Neural progenitor cell (in vitro differentiated cells): ENCODE measurements at regions not wholly inside any gene's neighbourhood (a gene's known extent, or its start where the extent isn't known, plus 50 kb on each side); places are given as distances from the start of the nearest gene placed in this dataset.

Source experiments
- DNase-seq: peaks from one replicate; pipeline ENCODE4 v3.0.0-alpha.2; 2016; ENCODE audit warnings: low spot score
- H2AFZ ChIP-seq: fragments of 200-600 bp; sonication (generic); replicated peaks from 2 replicates; pipeline ENCODE4 v1.6.1; 2016; ENCODE audit warnings: antibody characterized with exemption
- H3F3A ChIP-seq: fragments of 200-600 bp; sonication (generic); 2 replicates; pipeline ENCODE4 v1.6.1; 2016; ENCODE audit warnings: antibody characterized with exemption, low read depth
- H3K27ac ChIP-seq: fragments of 200-600 bp; sonication (generic); 2 replicates; pipeline ENCODE4 v1.5.1; 2016; ENCODE audit warnings: mild to moderate bottlenecking
- H3K27me3 ChIP-seq: fragments of 200-600 bp; sonication (generic); 2 replicates; pipeline ENCODE4 v1.6.1; 2016; ENCODE audit warnings: mild to moderate bottlenecking, moderate library complexity
- H3K36me3 ChIP-seq: fragments of 200-600 bp; sonication (generic); 2 replicates; pipeline ENCODE4 v1.5.1; 2016
- H3K4me1 ChIP-seq: fragments of 200-600 bp; sonication (generic); 2 replicates; pipeline ENCODE4 v1.6.1; 2016; ENCODE audit warnings: mixed run types
- H3K4me2 ChIP-seq: fragments of 200-600 bp; sonication (generic); 2 replicates; pipeline ENCODE4 v1.6.1; 2016
- H3K4me3 ChIP-seq: fragments of 200-600 bp; sonication (generic); 2 replicates; pipeline ENCODE4 v1.5.1; 2016
- H3K79me2 ChIP-seq: fragments of 200-600 bp; sonication (generic); 2 replicates; pipeline ENCODE4 v1.6.1; 2016; ENCODE audit warnings: low read depth
- H3K9ac ChIP-seq: fragments of 200-600 bp; sonication (generic); 2 replicates; pipeline ENCODE4 v1.6.1; 2016
- H3K9me3 ChIP-seq: fragments of 200-600 bp; sonication (generic); 2 replicates; pipeline ENCODE4 v1.5.1; 2016; ENCODE audit warnings: low read depth
- H4K20me1 ChIP-seq: fragments of 200-600 bp; sonication (generic); 2 replicates; pipeline ENCODE4 v1.6.1; 2016; ENCODE audit warnings: low read depth
- H3K27ac Mint-ChIP-seq: 3 replicates; pipeline ENCODE4 v1.8.0; 2021; ENCODE audit warnings: mixed read lengths
- H3K27me3 Mint-ChIP-seq: 2 replicates; pipeline ENCODE4 v1.8.0; 2022; ENCODE audit warnings: low read depth, mild to moderate bottlenecking, inconsistent platforms, moderate library complexity, mixed read lengths; ENCODE audit not compliant: insufficient read depth
- H3K36me3 Mint-ChIP-seq: 3 replicates; pipeline ENCODE4 v1.8.0; 2021; ENCODE audit warnings: mixed read lengths
- H3K4me1 Mint-ChIP-seq: 3 replicates; pipeline ENCODE4 v1.8.0; 2021; ENCODE audit warnings: mixed read lengths
- H3K4me3 Mint-ChIP-seq: 3 replicates; pipeline ENCODE4 v1.8.0; 2021; ENCODE audit warnings: mild to moderate bottlenecking, moderate library complexity, mixed read lengths
- H3K9me3 Mint-ChIP-seq: 3 replicates; pipeline ENCODE4 v1.8.0; 2020; ENCODE audit warnings: mixed read lengths
- EZH2 ChIP-seq: fragments of 200-600 bp; sonication (generic); IDR thresholded peaks from 2 replicates; pipeline ENCODE4 v1.6.1; 2017; ENCODE audit warnings: antibody characterized with exemption, mild to moderate bottlenecking, moderate library complexity
- EZH2phosphoT487 ChIP-seq: fragments of 200-600 bp; sonication (generic); IDR thresholded peaks from 2 replicates; pipeline ENCODE4 v1.6.1; 2017; ENCODE audit warnings: antibody characterized with exemption
- TF ChIP-seq, protein P1 (sequence below): fragments of 200-600 bp; sonication (generic); IDR thresholded peaks from 2 replicates; pipeline ENCODE4 v1.5.1; 2017; ENCODE audit warnings: antibody characterized with exemption, mild to moderate bottlenecking

GRCh38 chr20:58075586-58076345 is 152.7 kb downstream of the ANKRD60 start:
- H3K4me1 ChIP-seq, result no peaks in the 10 kb centered on the region
- H3K27ac ChIP-seq, result no peak overlapping the region
- no peaks in the 10 kb centered on the region for H3K36me3 ChIP-seq
- H3K4me3 ChIP-seq, result no peak overlapping the region
- H4K20me1 ChIP-seq, result no peaks in the 10 kb centered on the region
- H3F3A ChIP-seq, result no peaks in the 10 kb centered on the region
- no peaks in the 10 kb centered on the region for H3K27me3 ChIP-seq
- H3K79me2 ChIP-seq, result no peaks in the 10 kb centered on the region
- H3K9me3 Mint-ChIP-seq, result no peaks in the 10 kb centered on the region
- H3K27me3 Mint-ChIP-seq, result peaks cover 5% of the 10 kb centered on the region
- no peaks in the 10 kb centered on the region for H3K9me3 ChIP-seq
- no peak overlapping the region for H3K27ac Mint-ChIP-seq
- no peak overlapping the region for H3K9ac ChIP-seq
- H3K36me3 Mint-ChIP-seq, result no peaks in the 10 kb centered on the region
- H3K4me2 ChIP-seq, result no peak overlapping the region
- H3K4me3 Mint-ChIP-seq, result no peak overlapping the region
- H2AFZ ChIP-seq, result no peak overlapping the region
- DNase-seq, result no peak
- TF ChIP-seq, protein P1, sequence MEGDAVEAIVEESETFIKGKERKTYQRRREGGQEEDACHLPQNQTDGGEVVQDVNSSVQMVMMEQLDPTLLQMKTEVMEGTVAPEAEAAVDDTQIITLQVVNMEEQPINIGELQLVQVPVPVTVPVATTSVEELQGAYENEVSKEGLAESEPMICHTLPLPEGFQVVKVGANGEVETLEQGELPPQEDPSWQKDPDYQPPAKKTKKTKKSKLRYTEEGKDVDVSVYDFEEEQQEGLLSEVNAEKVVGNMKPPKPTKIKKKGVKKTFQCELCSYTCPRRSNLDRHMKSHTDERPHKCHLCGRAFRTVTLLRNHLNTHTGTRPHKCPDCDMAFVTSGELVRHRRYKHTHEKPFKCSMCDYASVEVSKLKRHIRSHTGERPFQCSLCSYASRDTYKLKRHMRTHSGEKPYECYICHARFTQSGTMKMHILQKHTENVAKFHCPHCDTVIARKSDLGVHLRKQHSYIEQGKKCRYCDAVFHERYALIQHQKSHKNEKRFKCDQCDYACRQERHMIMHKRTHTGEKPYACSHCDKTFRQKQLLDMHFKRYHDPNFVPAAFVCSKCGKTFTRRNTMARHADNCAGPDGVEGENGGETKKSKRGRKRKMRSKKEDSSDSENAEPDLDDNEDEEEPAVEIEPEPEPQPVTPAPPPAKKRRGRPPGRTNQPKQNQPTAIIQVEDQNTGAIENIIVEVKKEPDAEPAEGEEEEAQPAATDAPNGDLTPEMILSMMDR, result no peak
- no peak for TF ChIP-seq EZH2
- TF ChIP-seq EZH2phosphoT487, result no peak
- peaks cover 12% of the 10 kb centered on the region for H3K4me1 Mint-ChIP-seq

- H3K4me1 Mint-ChIP-seq, result peaks cover 12% of the 10 kb centered on the region
- H3K27me3 ChIP-seq, result no peaks in the 10 kb centered on the region
- no peak for DNase-seq
- H3K4me3 ChIP-seq, result no peak overlapping the region
- peaks cover 5% of the 10 kb centered on the region for H3K27me3 Mint-ChIP-seq
- H3K27ac Mint-ChIP-seq, result no peak overlapping the region
- no peak overlapping the region for H3K9ac ChIP-seq
- no peaks in the 10 kb centered on the region for H3K36me3 Mint-ChIP-seq
- no peaks in the 10 kb centered on the region for H3K4me1 ChIP-seq
- no peak overlapping the region for H3K4me2 ChIP-seq
- H2AFZ ChIP-seq, result no peak overlapping the region
- no peaks in the 10 kb centered on the region for H4K20me1 ChIP-seq
- TF ChIP-seq, protein P1, result no peak
- no peak for TF ChIP-seq EZH2
- TF ChIP-seq EZH2phosphoT487, result no peak
- H3K79me2 ChIP-seq, result no peaks in the 10 kb centered on the region
- H3K4me3 Mint-ChIP-seq, result no peak overlapping the region
- no peaks in the 10 kb centered on the region for H3K9me3 Mint-ChIP-seq
- no peaks in the 10 kb centered on the region for H3K9me3 ChIP-seq
- no peaks in the 10 kb centered on the region for H3K36me3 ChIP-seq
- H3F3A ChIP-seq, result no peaks in the 10 kb centered on the region
- no peak overlapping the region for H3K27ac ChIP-seq
Measured at GRCh38 chr20:58073945-58074856, 154.3 kb downstream of the ANKRD60 start.

- Mint-ChIP-seq H3K27me3 (peaks cover 5% of the 10 kb centered on the region), H3K4me1 (peaks cover 12% of the 10 kb centered on the region)
- no peaks in the 10 kb centered on the region for H3K36me3 ChIP-seq
Measured at GRCh38 chr20:58072695-58073671, 155.5 kb downstream of the ANKRD60 start.

More at GRCh38 chr20:58072695-58073671, 155.5 kb downstream of the ANKRD60 start:
- no peak overlapping the region for H2AFZ ChIP-seq
- no peaks in the 10 kb centered on the region for H3K9me3 ChIP-seq
- Mint-ChIP-seq H3K9me3 (no peaks in the 10 kb centered on the region), H3K36me3 (no peaks in the 10 kb centered on the region), H3K27ac (no peak overlapping the region), H3K4me3 (no peak overlapping the region)
- H3K4me2 ChIP-seq, result no peak overlapping the region
- no peaks in the 10 kb centered on the region for H3F3A ChIP-seq
- no peak overlapping the region for H3K9ac ChIP-seq
- no peak for DNase-seq
- no peak overlapping the region for H3K4me3 ChIP-seq
- TF ChIP-seq, protein P1, result no peak
- TF ChIP-seq EZH2phosphoT487 (no peak), EZH2 (no peak)
- no peaks in the 10 kb centered on the region for H3K4me1 ChIP-seq
- no peaks in the 10 kb centered on the region for H3K79me2 ChIP-seq
- H3K27me3 ChIP-seq, result no peaks in the 10 kb centered on the region
- H4K20me1 ChIP-seq, result no peaks in the 10 kb centered on the region
- no peak overlapping the region for H3K27ac ChIP-seq
